NT2/D1 (cell line): ENCODE measurements at regions not wholly inside any gene's neighbourhood (a gene's known extent, or its start where the extent isn't known, plus 50 kb on each side); places are given as distances from the start of the nearest gene placed in this dataset.
"Not testable (repeated sequence)": the region's sequence is repeated elsewhere in the genome, so short reads cannot be mapped to it uniquely, and the experiment has no call there.

Experiments used
- DNase-seq: peaks from one replicate; pipeline ENCODE4 v3.0.0-alpha.2; 2011; ENCODE audit warnings: low read depth, low spot score
- H3K27me3 ChIP-seq: 2 replicates; pipeline ENCODE4 v1.6.0; 2011; ENCODE audit warnings: mild to moderate bottlenecking; ENCODE audit not compliant: insufficient read length, insufficient read depth
- H3K36me3 ChIP-seq: 2 replicates; pipeline ENCODE4 v1.6.1; 2011; ENCODE audit warnings: mild to moderate bottlenecking, low read length, mixed read lengths; ENCODE audit not compliant: insufficient read depth, insufficient read length
- H3K4me1 ChIP-seq: 2 replicates; pipeline ENCODE4 v1.5.1; 2011; ENCODE audit not compliant: insufficient read depth, insufficient read length
- H3K4me3 ChIP-seq: 2 replicates; pipeline ENCODE4 v1.5.1; 2011; ENCODE audit warnings: low read depth; ENCODE audit not compliant: insufficient read length
- H3K9ac ChIP-seq: 2 replicates; pipeline ENCODE4 v1.6.0; 2011; ENCODE audit warnings: low read depth; ENCODE audit not compliant: insufficient read length
- H3K9me3 ChIP-seq: 2 replicates; pipeline ENCODE4 v1.5.1; 2011; ENCODE audit warnings: mild to moderate bottlenecking, low read length; ENCODE audit not compliant: insufficient read depth
- SUZ12 ChIP-seq: IDR thresholded peaks from 2 replicates; pipeline ENCODE4 v1.6.1; 2011; ENCODE audit not compliant: insufficient read length, insufficient read depth; ENCODE audit errors: extremely low read depth
- YY1 ChIP-seq: IDR thresholded peaks from 2 replicates; pipeline ENCODE4 v1.6.1; 2011; ENCODE audit not compliant: insufficient read length, insufficient read depth
- ZNF274 ChIP-seq: IDR thresholded peaks from 2 replicates; pipeline ENCODE4 v1.6.1; 2011; ENCODE audit warnings: mild to moderate bottlenecking, low read depth, low read length

DNA sequence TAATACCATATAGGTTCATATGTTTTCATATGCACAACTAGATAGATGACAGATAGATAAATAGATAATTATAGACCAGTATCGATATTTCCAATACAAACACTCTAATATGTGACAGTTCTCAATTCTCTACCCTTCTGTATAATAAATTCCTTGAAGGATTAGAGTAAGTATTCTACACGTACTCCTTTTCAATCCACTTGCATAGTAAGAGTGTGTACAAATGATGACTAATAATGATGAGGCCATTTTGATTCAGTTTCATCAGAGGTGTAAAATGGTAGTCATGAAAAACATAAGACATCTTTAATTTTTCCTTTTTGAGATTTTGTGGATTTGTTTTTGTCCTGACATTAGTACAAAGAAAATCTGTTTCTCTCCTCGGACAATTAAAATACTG is 188.3 kb upstream of the WSB1 start:
- Histone ChIP-seq H3K9ac (no peak overlapping the region), H3K36me3 (no peaks in the 10 kb centered on the region), H3K9me3 (no peaks in the 10 kb centered on the region), H3K4me1 (no peaks in the 10 kb centered on the region), H3K27me3 (peaks cover 5% of the 10 kb centered on the region), H3K4me3 (no peak overlapping the region)
- no peak for TF ChIP-seq YY1
- TF ChIP-seq SUZ12: no peak
- TF ChIP-seq ZNF274: no peak
- no peak for DNase-seq

DNA sequence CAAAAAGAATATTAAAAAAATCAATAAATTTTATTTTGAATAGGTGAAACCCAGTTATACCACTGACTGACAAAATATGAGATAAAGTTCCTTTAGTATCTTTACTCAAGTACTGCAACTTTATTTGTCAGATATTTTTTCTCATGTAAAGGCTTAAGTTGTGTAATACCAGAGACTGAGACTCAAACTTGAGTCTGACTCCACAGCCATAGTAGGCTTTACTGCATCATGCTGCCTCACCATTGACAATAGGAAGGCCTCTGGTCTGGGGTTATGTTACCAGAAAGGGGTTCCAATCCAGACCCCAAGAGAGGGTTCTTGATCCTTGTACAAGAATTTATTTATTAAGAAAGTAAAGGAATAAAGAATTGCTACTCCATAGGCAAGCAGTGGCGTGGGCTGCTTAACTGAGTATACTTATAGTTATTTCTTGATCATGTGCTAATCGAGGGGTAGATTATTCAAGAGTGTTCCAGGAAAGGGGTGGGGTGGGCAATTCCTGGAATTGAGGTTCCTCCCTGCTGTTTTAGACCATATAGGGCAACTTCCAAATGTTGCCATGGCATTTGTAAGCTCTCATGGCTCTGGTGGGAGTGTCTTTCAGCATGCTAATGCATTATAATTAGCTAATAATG is 187.4 kb upstream of the WSB1 start:
- H3K4me1 ChIP-seq: no peaks in the 10 kb centered on the region
- H3K9me3 ChIP-seq: no peaks in the 10 kb centered on the region
- H3K4me3 ChIP-seq: no peak overlapping the region
- no peaks in the 10 kb centered on the region for H3K36me3 ChIP-seq
- DNase-seq: no peak
- TF ChIP-seq SUZ12 (no peak), YY1 (no peak), ZNF274 (no peak)
- H3K27me3 ChIP-seq: peaks cover 5% of the 10 kb centered on the region
- no peak overlapping the region for H3K9ac ChIP-seq

DNA sequence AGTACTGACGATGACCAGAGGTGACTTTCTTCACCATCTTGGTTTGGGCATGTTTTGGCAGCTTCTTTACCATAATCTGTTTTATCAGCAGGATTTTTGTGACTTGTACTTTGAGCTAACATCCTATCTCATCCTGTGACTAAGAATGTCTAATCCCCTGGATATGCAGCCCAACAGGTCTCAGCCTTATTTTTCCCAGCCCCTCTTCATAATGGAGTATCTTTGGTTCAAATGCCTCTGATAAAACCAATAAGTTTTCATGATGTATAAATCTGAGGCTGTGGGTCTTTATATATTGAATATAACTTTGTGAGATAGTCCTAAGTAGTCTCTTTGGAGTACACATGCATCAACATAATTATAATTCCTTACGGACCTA is 186.9 kb upstream of the WSB1 start:
- TF ChIP-seq ZNF274 (no peak), YY1 (no peak)
- H3K9me3 ChIP-seq: no peaks in the 10 kb centered on the region
- no peaks in the 10 kb centered on the region for H3K4me1 ChIP-seq
- DNase-seq: no peak
- no peak overlapping the region for H3K4me3 ChIP-seq
- H3K27me3 ChIP-seq: peaks cover 5% of the 10 kb centered on the region
- H3K36me3 ChIP-seq: no peaks in the 10 kb centered on the region
- H3K9ac ChIP-seq: no peak overlapping the region

DNA sequence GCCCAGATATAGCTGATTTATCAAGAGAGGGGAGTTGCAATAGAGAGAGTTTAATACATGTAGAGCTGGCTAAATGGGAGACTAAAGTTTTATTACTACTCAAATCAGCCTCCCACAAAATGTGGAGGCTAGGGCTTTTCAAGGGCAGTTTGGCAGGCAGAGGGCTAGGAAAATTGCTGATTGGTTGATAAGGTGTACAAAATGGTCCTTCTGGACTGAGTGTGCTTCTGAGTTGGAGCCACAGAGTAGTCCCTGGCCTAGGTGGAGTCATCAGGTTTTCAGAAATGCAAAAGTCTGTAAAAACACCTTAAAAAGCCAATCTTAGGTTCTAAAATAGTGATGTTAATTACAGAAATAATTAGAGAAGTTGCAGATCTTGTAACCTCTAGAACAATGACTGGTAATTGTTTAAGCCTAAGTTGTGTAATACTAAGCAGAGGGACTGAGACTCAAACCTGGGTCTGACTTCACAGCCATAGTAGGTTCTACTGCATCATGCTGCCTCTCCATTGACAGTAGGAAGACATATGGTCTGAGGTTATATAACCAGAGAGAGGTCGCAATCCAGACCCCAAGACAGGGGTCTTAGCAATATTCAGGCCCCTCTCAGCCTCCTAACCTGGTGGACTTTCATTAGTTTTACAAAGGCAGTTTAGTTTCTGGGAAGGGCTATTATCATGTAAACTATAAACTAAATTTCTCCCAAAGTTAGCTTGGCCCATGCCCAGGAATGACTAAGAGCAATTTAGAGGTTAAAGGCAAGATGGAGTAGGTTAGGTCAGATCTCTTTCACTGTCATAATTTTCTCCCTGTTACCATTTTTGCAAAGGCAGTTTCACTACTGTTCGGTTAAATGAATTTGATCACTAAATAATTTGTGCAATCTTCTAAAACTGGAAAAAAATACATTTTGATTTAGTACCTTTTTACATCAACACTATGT is 186.3 kb upstream of the WSB1 start:
- H3K4me3 ChIP-seq, DNase-seq, H3K4me1 ChIP-seq, H3K27me3 ChIP-seq, H3K9ac ChIP-seq, H3K36me3 ChIP-seq, H3K9me3 ChIP-seq: not testable (repeated sequence)

DNA sequence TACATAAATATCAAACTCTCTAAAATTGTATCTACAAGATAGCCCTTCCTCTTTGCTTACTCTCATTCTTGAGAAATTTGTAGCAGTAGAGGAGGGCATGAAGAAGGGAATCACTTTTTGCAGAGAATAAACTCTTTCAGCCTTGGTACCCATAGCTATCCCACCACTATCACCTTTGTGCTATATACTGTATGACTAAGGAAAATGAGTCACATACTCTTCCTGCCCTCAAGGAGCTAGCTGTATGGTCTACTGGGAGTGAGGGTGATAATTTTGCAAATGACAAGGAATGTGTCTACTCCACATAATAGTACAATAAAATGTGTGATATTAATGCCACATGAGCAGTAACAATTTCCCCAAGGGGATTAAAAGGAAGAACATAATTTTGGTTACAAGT is 184.6 kb upstream of the WSB1 start:
- no peaks in the 10 kb centered on the region for H3K36me3 ChIP-seq
- no peak overlapping the region for H3K9ac ChIP-seq
- no peak for DNase-seq
- no peaks in the 10 kb centered on the region for H3K4me1 ChIP-seq
- TF ChIP-seq YY1 (no peak), ZNF274 (no peak), SUZ12 (no peak)
- peaks cover 5% of the 10 kb centered on the region for H3K27me3 ChIP-seq
- H3K9me3 ChIP-seq: no peaks in the 10 kb centered on the region
- H3K4me3 ChIP-seq: no peak overlapping the region

DNA sequence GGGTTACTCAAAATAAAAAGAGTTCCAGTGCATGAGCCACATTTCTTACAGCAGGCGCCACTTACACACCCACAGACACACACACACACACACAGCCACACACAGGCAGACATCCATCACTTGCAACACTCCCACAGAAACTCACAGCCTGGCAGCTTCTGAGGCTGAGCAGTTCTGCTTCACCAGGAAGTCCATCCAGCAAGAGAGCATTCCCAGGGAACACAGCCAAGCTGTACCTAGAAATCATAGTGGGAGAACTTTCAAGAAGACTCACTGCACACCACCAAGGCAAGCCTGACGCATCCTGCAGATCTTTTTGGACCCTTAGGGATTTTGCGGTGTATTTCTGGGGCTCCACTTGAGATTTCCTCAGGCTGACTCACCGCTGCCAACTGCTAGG is 140.9 kb upstream of the WSB1 start:
- Histone ChIP-seq H3K4me3 (no peak overlapping the region), H3K9ac (no peak overlapping the region), H3K4me1 (no peaks in the 10 kb centered on the region), H3K27me3 (no peaks in the 10 kb centered on the region), H3K36me3 (no peaks in the 10 kb centered on the region), H3K9me3 (no peaks in the 10 kb centered on the region)
- TF ChIP-seq YY1: no peak
- TF ChIP-seq ZNF274: no peak
- no peak for TF ChIP-seq SUZ12
- no peak for DNase-seq

DNA sequence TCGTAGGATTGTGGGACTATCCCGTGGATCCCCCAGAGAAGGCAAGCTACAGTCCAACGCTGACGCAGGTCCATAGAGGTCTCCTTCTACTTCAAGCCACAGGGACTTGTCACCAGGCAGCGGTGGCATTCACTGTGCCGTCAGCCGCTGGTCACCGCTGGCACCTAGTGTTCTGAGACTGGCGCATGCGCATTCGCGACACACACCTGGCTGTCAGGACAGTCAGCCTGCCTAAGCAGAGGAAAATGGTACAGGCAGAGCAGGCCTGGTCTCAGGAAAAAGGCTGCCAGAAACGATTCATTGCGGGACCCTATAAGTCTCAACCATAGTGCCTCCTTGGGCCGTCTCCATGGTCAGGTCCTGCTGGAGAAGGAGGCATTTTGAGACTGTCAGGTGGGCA is 138.0 kb upstream of the WSB1 start:
- no peak for TF ChIP-seq YY1
- Histone ChIP-seq H3K4me3 (no peak overlapping the region), H3K36me3 (no peaks in the 10 kb centered on the region), H3K9me3 (no peaks in the 10 kb centered on the region), H3K4me1 (no peaks in the 10 kb centered on the region), H3K27me3 (no peaks in the 10 kb centered on the region), H3K9ac (no peak overlapping the region)
- no peak for DNase-seq
